H9 (cell line): ENCODE measurements at regions not wholly inside any gene's neighbourhood (a gene's known extent, or its start where the extent isn't known, plus 50 kb on each side); places are given as distances from the start of the nearest gene placed in this dataset.

ENCODE experiments used
- DNase-seq: peaks from one replicate; pipeline ENCODE4 v3.0.0-alpha.2; 2017
- H2AFZ ChIP-seq: one replicate; pipeline ENCODE4 v1.6.1; 2013; ENCODE audit warnings: mild to moderate bottlenecking, low read length, control low read depth, moderate library complexity
- H2AK5ac ChIP-seq: 2 replicates; pipeline ENCODE4 v1.6.1; 2013; ENCODE audit warnings: low read length, control low read depth, mixed read lengths; ENCODE audit not compliant: insufficient read length
- H2BK120ac ChIP-seq: one replicate; pipeline ENCODE4 v1.6.1; 2013; ENCODE audit warnings: low read depth, mild to moderate bottlenecking, low read length, control low read depth, inconsistent platforms; ENCODE audit not compliant: poor library complexity, severe bottlenecking
- H2BK12ac ChIP-seq: 2 replicates; pipeline ENCODE4 v1.6.1; 2013; ENCODE audit warnings: low read length, control low read depth, mixed read lengths, low read depth; ENCODE audit not compliant: insufficient read length
- H2BK15ac ChIP-seq: 2 replicates; pipeline ENCODE4 v1.6.1; 2013; ENCODE audit warnings: low read depth, low read length, control low read depth
- H2BK20ac ChIP-seq: one replicate; pipeline ENCODE4 v1.6.1; 2013; ENCODE audit warnings: low read depth, mild to moderate bottlenecking, low read length, control low read depth, inconsistent platforms; ENCODE audit not compliant: poor library complexity, severe bottlenecking
- H2BK5ac ChIP-seq: 2 replicates; pipeline ENCODE4 v1.6.1; 2013; ENCODE audit warnings: low read length, control low read depth, mixed read lengths; ENCODE audit not compliant: insufficient read length
- H3K14ac ChIP-seq: 2 replicates; pipeline ENCODE4 v1.6.1; 2013; ENCODE audit warnings: low read length, control low read depth; ENCODE audit not compliant: insufficient read depth
- H3K18ac ChIP-seq: 2 replicates; pipeline ENCODE4 v1.6.1; 2013; ENCODE audit warnings: low read depth, mild to moderate bottlenecking, mixed read lengths, low read length, control low read depth; ENCODE audit not compliant: insufficient read length
- H3K23ac ChIP-seq: 2 replicates; pipeline ENCODE4 v1.6.1; 2013; ENCODE audit warnings: low read length, control low read depth, mixed read lengths, low read depth; ENCODE audit not compliant: insufficient read length
- H3K23me2 ChIP-seq: 2 replicates; pipeline ENCODE4 v1.6.1; 2013; ENCODE audit warnings: low read depth, mild to moderate bottlenecking, mixed read lengths, low read length, control low read depth; ENCODE audit not compliant: insufficient read length, poor library complexity, severe bottlenecking
- H3K27ac ChIP-seq: 2 replicates; pipeline ENCODE4 v1.5.1; 2013; ENCODE audit warnings: low read length, control low read depth, mixed read lengths, low read depth; ENCODE audit not compliant: insufficient read length
- H3K27me3 ChIP-seq: 2 replicates; pipeline ENCODE4 v1.6.1; 2013; ENCODE audit warnings: low read length, control low read depth, inconsistent platforms; ENCODE audit not compliant: insufficient read depth
- H3K4ac ChIP-seq: 2 replicates; pipeline ENCODE4 v1.6.1; 2013; ENCODE audit warnings: low read depth, mild to moderate bottlenecking, control low read depth, inconsistent platforms, low read length, moderate library complexity
- H3K4me1 ChIP-seq: 2 replicates; pipeline ENCODE4 v1.6.1; 2013; ENCODE audit warnings: low read length, control low read depth, inconsistent platforms; ENCODE audit not compliant: insufficient read depth
- H3K4me2 ChIP-seq: 2 replicates; pipeline ENCODE4 v1.6.1; 2013; ENCODE audit warnings: low read length, control low read depth, mixed read lengths; ENCODE audit not compliant: insufficient read length, insufficient read depth
- H3K56ac ChIP-seq: 2 replicates; pipeline ENCODE4 v1.6.1; 2013; ENCODE audit warnings: low read depth, mild to moderate bottlenecking, mixed read lengths, low read length, control low read depth; ENCODE audit not compliant: insufficient read length
- H3K79me1 ChIP-seq: 2 replicates; pipeline ENCODE4 v1.6.1; 2013; ENCODE audit warnings: low read depth, mild to moderate bottlenecking, moderate library complexity, low read length, control low read depth, inconsistent platforms; ENCODE audit not compliant: insufficient read depth, poor library complexity, severe bottlenecking
- H3K79me2 ChIP-seq: 2 replicates; pipeline ENCODE4 v1.6.1; 2013; ENCODE audit warnings: low read length, control low read depth, inconsistent platforms; ENCODE audit not compliant: insufficient read depth
- H3K9ac ChIP-seq: 2 replicates; pipeline ENCODE4 v1.6.1; 2013; ENCODE audit warnings: low read length, control low read depth, mixed read lengths; ENCODE audit not compliant: insufficient read length; ENCODE audit errors: extremely low read depth
- H3K9me3 ChIP-seq: one replicate; pipeline ENCODE4 v1.6.1; 2013; ENCODE audit warnings: low read depth, low read length, inconsistent platforms; ENCODE audit not compliant: control insufficient read depth
- H3T11ph ChIP-seq: one replicate; pipeline ENCODE4 v1.6.1; 2013; ENCODE audit warnings: mild to moderate bottlenecking, low read length, control low read depth, inconsistent platforms
- H4K20me1 ChIP-seq: one replicate; pipeline ENCODE4 v1.6.1; 2013; ENCODE audit not compliant: control insufficient read depth, insufficient read length, insufficient read depth
- H4K5ac ChIP-seq: 2 replicates; pipeline ENCODE4 v1.6.1; 2013; ENCODE audit warnings: low read depth, mild to moderate bottlenecking, mixed read lengths, low read length, control low read depth; ENCODE audit not compliant: insufficient read length
- H4K8ac ChIP-seq: replicated peaks from 2 replicates; pipeline ENCODE4 v1.6.1; 2013; ENCODE audit warnings: low read length, control low read depth, mixed read lengths, low read depth; ENCODE audit not compliant: insufficient read length
- H4K91ac ChIP-seq: 2 replicates; pipeline ENCODE4 v1.6.1; 2013; ENCODE audit warnings: low read depth, mild to moderate bottlenecking, moderate library complexity, mixed read lengths, low read length, control low read depth; ENCODE audit not compliant: insufficient read length
- H3K27ac Mint-ChIP-seq, 3 experiments: 2 replicates in 2 of 3; 3 replicates in 1 of 3; pipeline ENCODE4 v1.8.0; 2020 to 2021; ENCODE audit warnings: mixed read lengths in 3 of 3, mild to moderate bottlenecking in 1 of 3, moderate library complexity in 1 of 3
- H3K27me3 Mint-ChIP-seq: 2 replicates; pipeline ENCODE4 v1.8.0; 2021; ENCODE audit warnings: low read depth, mild to moderate bottlenecking, moderate library complexity, mixed read lengths
- H3K36me3 Mint-ChIP-seq, 3 experiments: 2 replicates in 2 of 3; 3 replicates in 1 of 3; pipeline ENCODE4 v1.8.0; 2020 to 2021; ENCODE audit warnings: low read depth in 3 of 3, mixed read lengths in 3 of 3; ENCODE audit not compliant: insufficient read depth in 1 of 3
- H3K4me1 Mint-ChIP-seq, 2 experiments: 2 replicates each; pipeline ENCODE4 v1.8.0; 2020; ENCODE audit warnings: mixed read lengths in 2 of 2
- H3K4me3 Mint-ChIP-seq, 2 experiments: 2 replicates in 1 of 2; 3 replicates in 1 of 2; pipeline ENCODE4 v1.8.0; 2020 to 2021; ENCODE audit warnings: mild to moderate bottlenecking in 2 of 2, mixed read lengths in 2 of 2, moderate library complexity in 1 of 2
- H3K9me3 Mint-ChIP-seq, 2 experiments: 2 replicates in 1 of 2; 3 replicates in 1 of 2; pipeline ENCODE4 v1.8.0; 2020; ENCODE audit warnings: mild to moderate bottlenecking in 2 of 2, mixed read lengths in 2 of 2, moderate library complexity in 1 of 2
- CTCF ChIP-seq: fragments of 200-600 bp; sonication (generic); conservative IDR thresholded peaks from 3 replicates; pipeline ENCODE4 v1.8.0; 2021; ENCODE audit warnings: antibody characterized with exemption, mild to moderate bottlenecking
- WGBS: extraction: QIAGEN DNeasy Blood & Tissue Kit; methylation state at CpG from one replicate; pipeline ENCODE4 v1.1.7; 2013; ENCODE audit warnings: missing lambda C conversion rate, low lambda C conversion rate, mixed read lengths; ENCODE audit not compliant: insufficient read length; ENCODE audit errors: extremely low coverage; 5-methylcytosine and 5-hydroxymethylcytosine counted together

GRCh38 chr10:90289037-90289436 is 568.8 kb downstream of the HTR7 start:
- H3K23ac ChIP-seq = no peak overlapping the region
- H4K91ac ChIP-seq = no peak overlapping the region
- H2BK15ac ChIP-seq = no peak overlapping the region
- no peak overlapping the region for H2BK20ac ChIP-seq
- no peak overlapping the region for H3K56ac ChIP-seq
- no peak overlapping the region for H3T11ph ChIP-seq
- H2BK120ac ChIP-seq = no peak overlapping the region
- no peak overlapping the region for H3K14ac ChIP-seq
- no peak overlapping the region for H3K4ac ChIP-seq
- H3K18ac ChIP-seq = no peak overlapping the region
- H3K27ac Mint-ChIP-seq = peak overlapping the region in 2 of 3 experiments; percentile 5 to 48; a peak in 2 of 7 replicates
- no CpG with 5 or more reads among the region's 1 CpG for WGBS
- H3K79me2 ChIP-seq = no peaks in the 10 kb centered on the region
- H3K4me1 ChIP-seq = no peaks in the 10 kb centered on the region
- no peaks in the 10 kb centered on the region for H3K36me3 Mint-ChIP-seq
- TF ChIP-seq CTCF = no peak
- DNase-seq = no peak
- H3K27me3 Mint-ChIP-seq = no peaks in the 10 kb centered on the region
- H3K27ac ChIP-seq = no peak overlapping the region
- no peak overlapping the region for H2BK12ac ChIP-seq
- H3K4me3 Mint-ChIP-seq = no peak overlapping the region
- no peak overlapping the region for H4K8ac ChIP-seq
- H3K9ac ChIP-seq = no peak overlapping the region
- H2AK5ac ChIP-seq = no peak overlapping the region
- no peaks in the 10 kb centered on the region for H3K27me3 ChIP-seq
- H3K4me1 Mint-ChIP-seq = peaks cover 15 to 17% of the 10 kb centered on the region in 2 experiments
- H4K20me1 ChIP-seq = no peaks in the 10 kb centered on the region
- H3K23me2 ChIP-seq = no peaks in the 10 kb centered on the region
- no peak overlapping the region for H2BK5ac ChIP-seq
- H2AFZ ChIP-seq = no peak overlapping the region
- no peak overlapping the region for H3K4me2 ChIP-seq
- H3K9me3 Mint-ChIP-seq = no peaks in the 10 kb centered on the region
- no peak overlapping the region for H4K5ac ChIP-seq
- no peaks in the 10 kb centered on the region for H3K79me1 ChIP-seq
- H3K9me3 ChIP-seq = no peaks in the 10 kb centered on the region
